ENCODE measurements at regions not wholly inside any gene's neighbourhood (a gene's known extent, or its start where the extent isn't known, plus 50 kb on each side); places are given as distances from the start of the nearest gene placed in this dataset.
"Not testable (repeated sequence)": the region's sequence is repeated elsewhere in the genome, so short reads cannot be mapped to it uniquely, and the experiment has no call there.

DNA sequence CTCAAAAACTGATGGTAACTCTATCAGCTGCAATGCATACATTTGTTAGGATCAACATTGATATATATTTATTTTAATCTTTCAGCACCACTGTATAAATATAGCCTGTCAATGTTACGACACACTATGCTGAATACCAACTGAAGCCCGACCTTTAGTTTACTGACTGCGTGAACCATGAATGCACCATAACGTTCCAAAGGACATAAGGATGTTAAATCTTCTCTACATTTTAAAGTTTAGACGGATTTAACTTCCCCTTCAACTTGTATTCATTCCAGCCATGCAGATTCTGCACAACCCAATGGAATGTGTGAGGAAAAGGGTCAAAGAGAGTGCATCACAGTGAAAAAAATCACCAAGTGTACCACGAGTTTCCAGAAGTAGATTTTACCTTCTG lies 489.5 kb downstream of the IRS1 start:
- DNase-seq: no peak

DNA sequence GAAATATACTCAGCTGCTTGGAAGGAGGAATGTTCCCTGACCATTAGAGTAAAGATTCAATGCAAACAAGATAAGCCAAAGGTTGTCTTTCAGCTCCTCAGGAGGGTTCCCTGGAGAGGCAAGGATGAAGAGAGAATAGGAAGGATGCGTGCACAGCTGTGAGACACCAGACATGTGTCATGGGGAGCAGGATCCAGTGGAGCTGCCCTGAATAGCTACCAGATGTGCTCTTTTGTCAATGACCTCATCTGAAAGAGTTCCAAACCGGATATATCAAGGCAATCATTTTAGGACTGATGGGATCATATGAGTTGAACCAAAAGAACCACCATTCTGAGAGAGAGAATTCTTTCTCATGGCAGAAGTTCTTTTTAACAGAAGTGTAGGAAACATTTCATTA lies 490.6 kb downstream of the IRS1 start:
- no peak for DNase-seq

DNA sequence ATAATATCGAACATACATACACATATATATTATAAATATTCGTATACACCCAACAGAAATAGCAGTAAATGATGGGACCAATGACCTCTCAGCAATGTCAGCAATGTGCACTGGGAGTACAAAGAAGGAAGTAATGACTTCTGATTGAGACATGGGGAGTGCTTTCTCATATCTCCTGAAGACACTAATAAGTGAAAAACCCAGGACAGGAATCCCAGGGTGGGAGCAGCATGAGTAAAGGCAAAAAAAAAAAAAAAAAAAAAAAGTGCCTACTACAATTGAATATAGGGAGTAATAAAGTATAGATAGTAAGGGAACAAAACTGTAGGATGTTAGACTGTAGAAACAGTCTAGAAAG lies 491.3 kb downstream of the IRS1 start:
- DNase-seq: no peak

DNA sequence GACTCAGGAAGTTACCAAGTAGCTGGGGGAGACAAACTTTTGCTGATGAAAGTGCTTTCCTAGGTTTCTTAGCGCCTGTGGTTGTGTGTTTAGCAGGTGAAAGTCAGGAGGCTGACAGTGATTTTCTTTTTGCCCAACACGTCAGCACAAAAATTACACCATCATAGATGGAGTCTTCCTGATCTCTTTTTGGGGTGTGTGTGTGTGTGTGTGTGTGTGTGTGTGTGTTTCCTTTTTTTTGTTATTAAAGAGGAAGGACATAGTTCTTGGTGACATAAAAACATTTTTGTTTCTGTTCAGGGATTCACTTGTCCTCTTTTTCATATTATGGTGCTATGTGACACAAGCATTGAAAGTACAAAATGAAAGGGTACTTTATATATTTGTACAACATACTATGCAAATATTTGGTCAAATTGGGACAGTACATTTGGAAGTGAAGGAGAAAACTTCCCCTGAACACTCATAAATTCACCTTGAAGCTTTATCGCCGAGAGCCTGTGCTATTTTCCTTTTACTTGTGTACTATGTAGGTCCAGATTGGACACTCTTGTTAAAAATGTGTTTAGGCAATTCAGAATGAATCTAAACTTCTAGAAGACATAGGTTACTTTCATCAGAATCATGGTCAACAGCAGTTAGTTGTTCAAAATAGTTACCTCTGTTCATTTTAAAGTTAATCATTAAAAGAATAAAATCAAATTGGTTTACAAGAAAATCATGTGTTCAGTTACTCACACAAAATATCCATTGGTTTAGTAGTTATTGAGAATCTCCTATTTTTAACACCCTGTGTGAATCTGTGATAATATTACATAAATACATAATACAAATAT lies 491.9 kb downstream of the IRS1 start:
- DNase-seq: no peak

DNA sequence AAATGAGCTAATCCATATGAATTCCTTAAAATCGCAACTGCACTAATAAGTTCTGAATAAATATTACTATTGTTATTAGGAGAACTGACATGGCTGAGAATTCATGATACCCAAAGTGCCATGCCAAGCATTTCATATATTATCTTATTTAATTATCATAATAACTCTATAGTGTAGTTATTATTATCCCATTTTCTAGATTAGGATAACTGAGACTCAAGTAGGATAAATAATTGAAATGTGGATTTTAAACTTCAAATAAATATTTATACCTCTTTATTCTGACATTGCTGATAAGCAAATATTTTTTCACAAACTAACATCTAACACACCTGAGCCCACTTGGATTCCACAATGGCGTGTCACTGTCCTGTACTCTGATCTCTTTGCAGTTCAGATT lies 492.7 kb downstream of the IRS1 start:
- no peak for DNase-seq

DNA sequence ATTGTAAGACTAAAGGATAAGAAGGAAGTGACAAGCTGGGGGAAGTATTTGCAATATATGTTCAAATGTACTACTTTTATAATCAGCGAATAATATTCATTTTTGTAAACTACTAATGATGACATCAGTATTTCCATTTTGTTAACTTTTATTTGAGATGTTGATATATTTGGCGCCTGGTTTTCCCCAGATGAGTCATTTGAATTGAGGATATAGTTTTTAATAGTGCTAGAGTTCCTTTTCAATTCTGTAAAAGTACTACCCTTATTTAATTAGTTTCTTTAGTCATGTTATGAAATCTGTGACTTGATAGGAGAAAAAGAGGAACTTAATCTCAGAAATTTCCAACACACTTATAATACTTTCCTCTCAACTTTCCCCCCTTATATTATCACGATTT lies 495.3 kb downstream of the IRS1 start:
- no peak for DNase-seq

DNA sequence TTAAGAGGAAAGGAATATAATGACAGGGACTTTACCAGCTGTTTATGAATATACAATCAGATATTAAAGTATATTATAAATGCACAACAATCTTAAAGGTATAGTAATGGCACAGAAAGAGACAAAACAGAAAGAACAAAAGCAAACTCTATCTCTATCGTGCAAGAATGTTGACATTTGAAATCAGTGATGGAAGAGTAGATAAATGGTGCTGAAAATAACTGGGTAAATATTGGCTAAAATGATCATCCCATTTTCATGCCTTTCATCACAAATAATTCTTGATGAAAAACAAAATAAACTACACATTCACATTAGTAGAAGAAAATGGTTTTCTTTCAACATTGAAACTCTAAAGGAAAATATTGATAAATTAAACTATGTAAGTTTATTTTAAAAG lies 495.9 kb downstream of the IRS1 start:
- DNase-seq: no peak

DNA sequence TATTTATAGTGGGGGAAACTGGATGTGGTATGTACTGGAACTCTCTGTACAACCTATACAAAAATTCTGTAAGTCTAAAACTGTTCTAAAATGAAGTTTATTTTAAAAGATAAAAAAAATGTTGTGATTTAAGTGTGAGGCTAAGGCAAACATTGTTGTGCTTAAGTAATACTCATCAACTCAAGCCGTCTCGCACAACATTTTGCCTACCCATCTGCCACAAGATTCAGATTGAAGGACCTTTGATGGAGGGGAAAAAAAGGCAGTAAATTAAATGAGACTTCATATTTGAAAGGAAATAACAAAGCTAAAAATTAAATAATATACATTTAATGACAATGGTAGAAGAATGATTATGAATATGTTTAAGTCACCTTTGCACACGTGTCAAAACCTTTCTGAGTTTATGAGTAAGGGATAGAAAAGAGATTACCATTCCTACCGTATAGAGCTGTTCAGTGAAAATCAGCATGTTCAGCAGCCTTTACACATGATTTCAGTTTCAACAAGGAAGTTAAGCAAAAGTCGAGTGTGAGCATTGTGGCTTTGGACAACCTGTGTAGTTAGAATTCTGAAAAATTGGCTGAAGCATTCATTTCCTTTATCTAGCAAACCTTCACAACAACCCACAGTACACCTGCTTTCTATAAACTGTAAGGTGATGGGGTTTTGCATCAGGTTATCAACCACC lies 499.3 kb downstream of the IRS1 start:
- no peak for DNase-seq

DNA sequence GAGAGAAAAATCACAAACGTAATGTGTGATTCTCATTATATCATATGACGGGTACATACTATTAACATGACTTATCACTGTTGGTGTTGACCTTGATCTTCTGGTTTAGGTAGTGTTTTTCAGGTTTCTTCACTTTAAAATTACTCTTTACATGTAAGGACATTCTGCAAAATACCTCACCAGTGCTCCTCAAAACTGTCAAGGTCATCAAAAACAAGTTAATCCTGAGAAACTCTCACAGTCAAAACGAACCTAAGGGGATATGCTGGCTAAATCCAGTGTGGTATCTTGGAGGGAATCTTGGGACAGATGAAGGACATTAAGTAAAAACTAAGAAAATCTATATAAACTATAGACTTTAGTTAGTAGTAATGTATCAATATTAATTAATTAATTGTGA lies 499.8 kb downstream of the IRS1 start:
- no peak for DNase-seq

DNA sequence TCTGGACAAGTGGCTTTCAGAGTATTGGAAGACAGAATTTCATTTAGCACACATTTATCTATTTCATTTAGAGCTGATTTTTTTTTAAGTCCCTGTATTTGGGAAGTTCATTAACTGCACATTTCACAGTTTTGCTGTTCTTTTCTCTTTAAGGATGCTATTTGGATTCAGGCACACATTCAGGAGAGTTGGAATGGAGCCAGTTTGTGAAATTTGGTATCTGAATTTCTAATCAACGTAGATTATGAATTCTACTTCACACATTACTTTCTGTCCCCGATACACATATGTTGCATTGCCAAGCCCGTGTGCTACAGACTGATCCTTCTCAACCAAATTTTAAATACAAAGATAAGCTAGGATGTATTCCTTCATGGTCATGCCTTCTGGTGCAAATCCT lies 503.9 kb downstream of the IRS1 start:
- DNase-seq: no peak

DNA sequence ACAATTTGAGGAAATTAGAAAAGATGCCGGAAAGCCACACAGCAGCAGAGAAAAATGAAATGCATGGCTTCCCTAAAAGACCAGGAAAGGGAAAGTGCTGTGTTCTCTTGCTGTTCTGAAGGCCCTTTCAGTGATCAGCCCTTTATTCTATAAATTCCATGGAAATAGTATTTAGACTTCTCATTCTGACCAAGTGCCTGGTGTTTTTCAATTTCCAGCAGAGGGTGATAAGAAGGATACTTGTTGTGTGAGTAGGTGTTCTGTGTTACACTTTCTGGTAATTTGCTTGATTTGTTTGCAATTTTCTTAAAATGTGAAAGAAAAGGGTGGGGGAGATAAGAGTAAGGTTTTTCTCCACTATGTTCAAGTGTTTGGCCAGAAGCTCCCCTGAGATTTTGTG lies 504.5 kb downstream of the IRS1 start:
- no peak for DNase-seq

DNA sequence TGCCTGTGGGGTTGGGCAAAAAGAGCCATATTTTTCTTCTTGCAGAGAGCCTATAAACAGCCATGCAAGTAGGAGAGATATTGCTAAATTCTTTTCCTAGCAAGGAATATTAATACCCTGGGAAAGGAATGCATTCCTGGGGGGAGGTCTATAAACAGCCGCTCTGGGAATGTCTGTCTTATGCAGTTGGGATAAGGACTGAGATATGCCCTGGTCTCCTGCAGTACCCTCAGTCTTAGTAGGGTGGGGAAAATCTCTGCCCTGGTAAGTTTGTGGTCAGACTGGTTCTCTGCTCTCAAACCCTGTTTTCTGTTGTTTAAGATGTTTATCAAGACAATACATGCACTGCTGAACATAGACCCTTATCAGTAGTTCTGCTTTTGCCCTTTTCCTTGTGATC lies 508.3 kb downstream of the IRS1 start:
- DNase-seq: not testable (repeated sequence)

DNA sequence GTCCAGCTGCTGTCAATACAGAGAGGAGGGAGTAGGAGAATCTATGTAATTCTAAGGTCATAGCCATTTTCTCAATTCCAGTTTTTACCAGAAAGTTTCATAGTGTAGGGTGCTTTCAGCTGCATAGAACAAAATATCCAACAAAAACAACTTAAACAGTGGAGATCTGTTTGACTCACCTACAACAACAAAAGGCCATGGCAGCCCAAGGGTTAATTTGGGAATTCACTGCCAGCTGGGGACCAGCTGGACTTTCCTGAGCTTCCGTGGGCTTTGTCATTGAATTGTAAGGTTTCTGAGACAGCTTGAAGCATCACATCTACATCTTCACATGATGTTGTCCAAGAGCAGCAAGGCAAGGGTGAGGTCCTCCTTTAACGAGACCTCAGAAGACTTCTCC lies 512.7 kb downstream of the IRS1 start:
- DNase-seq: no peak

DNA sequence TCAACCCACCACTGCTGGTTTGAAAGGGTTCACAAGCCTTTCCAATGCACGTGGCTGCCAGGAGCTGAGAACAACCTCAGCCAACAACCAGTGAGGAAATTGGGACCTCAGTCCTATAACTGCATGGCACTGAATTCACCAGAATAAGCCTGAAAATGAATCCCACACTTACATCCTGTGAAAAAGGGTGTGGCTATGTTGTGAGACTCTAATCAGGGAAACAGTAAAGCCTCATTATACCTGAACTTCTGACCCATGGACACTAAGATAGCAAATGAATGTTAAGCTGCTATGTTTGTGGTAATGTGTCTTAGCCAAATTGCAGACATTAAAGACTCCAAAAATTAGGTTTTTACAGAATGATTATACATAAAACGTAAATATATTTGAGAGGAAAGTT lies 515.8 kb downstream of the IRS1 start:
- DNase-seq: no peak

DNA sequence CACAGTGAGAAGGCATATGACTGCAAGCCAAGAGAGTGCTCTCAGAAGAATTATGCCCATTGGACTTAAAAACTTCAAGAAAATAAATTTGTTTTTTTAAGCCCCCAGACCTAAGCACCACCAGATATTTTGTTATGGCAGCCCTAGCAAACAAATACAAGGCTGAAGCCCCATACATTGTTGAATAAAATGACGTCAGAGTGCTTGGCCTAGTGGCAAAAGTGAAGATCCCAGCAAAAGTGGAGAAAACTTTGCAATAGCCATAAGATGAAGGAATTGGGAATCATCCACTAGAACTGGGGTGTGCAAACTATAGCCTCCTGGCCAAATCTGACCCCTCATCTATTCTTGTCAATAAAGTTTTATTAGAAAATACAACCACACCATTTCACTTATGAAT lies 517.5 kb downstream of the IRS1 start:
- DNase-seq: no peak

DNA sequence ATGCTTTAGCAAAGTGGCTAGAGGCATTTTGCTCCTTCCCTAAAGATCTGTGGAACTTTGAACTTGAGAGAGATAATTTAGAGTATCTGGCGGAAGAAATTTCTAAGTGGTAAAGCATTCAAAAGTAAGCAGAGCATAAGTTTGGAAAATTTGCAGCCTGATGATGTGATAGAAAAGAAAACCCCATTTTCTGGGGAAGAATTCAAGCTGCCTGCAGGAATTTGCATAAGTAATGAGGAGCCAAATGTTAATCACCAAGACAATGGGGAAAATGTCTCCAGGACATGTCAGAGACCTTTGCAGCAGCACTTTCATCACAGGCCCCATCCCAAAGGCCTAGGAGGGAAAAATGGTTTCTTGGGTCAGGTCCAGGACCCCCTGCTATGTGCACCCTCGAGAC lies 519.5 kb downstream of the IRS1 start:
- not testable (repeated sequence) for DNase-seq

DNA sequence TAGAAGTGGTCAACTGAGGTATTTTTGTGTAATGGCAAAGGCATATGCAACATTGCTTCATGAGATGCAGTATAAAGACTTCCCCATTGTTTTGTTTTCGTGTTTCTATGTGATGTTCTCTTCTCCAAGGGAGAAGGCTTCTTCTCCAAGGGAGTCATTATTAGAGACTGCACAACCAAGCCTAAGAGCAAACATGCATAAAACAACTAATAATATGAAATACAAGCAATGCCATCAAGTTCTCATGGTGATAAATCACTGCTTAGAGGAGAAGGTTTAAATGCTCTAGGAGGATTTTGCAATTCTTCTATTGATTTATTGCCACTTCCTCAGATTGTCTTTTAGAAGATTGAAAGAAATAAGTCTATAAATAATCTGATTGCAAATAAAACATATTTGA lies 524.4 kb downstream of the IRS1 start:
- DNase-seq: no peak

DNA sequence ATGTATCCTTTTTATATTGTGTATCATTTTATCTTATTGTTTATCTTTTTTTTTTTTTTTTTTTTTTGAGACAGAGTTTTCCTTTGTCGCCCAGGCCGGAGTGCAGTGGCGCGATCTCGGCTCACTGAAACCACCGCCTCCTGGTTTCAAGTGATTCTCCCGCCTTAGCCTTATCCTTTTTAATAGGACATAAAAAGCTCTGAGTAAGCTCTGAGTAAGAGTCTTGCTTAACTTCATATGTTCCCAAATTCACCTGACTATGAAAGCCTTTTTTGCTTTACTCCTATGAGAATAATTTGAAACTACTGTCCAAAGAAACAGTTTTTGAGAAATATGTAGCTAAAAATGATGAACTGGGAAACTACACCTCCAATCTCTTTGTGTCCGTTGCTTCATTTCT lies 525.5 kb downstream of the IRS1 start:
- no peak for DNase-seq

DNA sequence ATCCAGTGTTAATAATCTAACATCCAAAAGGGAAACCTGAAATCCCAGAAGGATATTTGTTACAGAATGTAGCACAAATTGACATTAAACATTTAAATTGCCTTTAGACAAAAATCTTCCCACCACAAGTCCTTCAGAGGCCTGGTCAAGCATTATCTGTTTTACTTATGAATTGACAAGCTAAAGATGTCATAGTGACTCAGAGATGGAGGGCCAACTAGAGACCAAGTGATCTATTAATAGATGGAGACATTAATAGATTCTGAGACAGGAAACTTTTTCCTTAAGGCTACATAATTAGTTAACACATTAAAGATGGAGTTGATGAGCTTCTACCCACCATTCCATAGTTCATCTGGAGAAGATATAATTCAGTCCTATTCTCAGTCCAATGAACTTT lies 526.2 kb downstream of the IRS1 start:
- no peak for DNase-seq

DNA sequence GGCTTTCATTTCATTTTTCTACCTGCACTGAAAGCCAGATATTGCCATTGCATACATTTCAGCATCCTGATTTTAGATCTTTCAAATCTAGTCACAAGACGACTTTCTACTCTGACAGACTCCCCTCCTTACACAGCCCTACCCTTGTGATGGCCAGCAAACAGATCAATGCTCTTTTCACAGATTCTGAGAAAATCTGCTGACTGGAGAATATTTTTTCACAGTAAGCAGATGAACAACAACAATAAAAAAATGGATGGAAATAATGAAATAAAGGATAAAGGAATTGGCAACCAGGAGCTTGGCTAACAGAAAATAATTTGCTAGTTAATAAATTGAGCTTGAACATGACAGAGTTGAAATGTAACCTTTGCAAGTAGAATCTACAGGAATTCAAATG lies 527.2 kb downstream of the IRS1 start:
- no peak for DNase-seq

DNA sequence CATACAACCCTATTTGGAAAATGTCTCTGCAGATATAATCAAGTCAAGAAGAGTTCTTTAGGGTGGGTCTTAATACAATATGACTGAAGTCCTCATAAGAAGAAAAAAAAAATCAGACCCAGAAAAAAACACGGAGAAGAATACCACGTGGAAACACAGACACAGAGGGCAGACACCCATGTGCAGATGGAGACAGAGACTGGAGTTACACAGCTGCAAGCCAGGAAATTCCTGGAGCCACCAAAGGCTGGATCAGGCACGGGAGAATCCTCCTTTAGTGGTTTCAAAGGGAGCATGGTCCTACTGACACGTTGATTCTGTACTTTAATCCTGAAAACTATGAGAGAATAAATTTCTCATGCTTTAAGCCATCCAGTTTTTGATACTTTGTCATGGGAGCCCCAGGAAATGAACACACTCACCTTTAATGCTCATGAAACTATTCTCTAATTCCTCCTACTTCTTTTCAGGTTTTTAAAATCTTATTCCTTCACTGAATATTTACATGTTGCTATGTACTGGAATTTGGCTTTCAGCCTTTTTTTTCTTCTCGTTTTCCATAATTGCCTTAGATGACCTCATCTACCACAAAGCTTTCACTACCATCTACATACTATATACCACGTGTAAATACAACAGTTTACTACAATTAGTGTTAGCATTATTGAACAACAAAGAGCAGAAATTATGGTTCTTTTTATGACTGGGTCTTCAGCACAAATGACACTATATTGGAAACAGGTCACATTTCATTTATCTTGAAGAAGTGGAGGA lies 529.1 kb downstream of the IRS1 start:
- DNase-seq: no peak

DNA sequence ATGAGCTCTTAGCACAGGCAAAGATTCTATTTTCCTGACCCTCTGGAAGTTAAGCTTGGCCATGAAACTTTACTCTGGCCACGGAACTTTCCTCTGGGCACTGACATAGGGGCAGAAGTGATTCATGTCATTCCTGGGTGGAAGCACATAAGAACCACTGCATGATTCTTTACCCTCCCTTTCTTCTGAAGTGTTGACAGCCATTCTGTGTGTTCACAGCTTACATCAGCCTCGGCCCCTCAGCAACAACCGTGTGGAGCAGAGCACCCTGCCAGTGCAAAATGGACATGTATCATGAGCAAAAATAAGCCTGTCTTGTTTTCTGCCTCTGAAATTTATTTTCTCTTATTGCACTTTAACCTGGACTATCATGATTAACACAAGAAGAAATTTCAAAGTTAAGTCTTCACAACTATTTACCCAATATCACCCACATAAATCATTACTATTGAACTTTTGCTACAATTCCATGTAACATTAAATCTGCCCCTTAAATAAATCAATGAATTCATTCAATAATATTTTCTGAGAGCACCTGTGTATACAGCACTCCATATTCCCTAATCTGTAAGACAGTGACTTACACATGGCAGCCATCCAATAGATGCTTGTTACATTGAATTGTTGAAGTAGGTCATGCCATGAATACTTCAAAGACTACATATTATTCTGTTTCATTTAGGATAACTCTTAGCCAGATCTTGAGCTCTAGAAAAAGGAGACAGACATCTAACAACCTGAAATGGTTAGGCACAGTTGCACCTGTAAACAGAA lies 531.9 kb downstream of the IRS1 start:
- DNase-seq: no peak

DNA sequence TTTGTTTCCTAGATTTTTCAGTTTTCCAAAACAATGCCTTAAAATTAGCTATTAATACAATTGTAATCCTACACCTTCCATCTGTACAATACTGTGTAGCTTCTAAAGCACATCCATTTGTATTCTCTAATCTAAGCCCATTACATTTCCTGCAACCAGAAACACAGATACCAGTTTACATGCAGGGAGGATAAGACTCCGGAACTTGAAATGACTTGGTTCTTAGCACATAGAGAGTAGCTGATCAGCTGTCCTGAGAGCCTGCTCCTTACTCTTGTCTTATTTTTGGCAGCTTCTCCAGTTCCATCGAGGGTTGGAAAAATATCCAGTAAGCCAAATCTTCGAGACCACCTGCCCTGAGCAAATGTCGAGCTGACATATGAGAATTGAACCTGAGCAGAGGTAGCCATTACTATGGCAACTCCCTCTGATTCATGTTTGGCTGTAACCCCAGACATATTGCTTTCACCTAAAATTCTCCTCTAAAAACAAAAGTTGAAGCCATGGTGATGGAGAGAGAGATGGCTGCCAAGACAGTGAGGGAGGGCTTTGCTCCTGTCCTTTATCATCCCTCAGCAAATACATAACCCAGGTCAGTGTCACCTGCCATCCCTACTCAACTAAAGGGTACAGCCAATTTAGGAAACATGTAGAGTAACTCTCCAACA lies 542.8 kb downstream of the IRS1 start:
- DNase-seq: no peak

All from activated T-cell treated with anti-CD3 and anti-CD28 coated beads for 4 hours (primary cell).